Kasumi-1 (cell line): ENCODE measurements at regions not wholly inside any gene's neighbourhood (a gene's known extent, or its start where the extent isn't known, plus 50 kb on each side); places are given as distances from the start of the nearest gene placed in this dataset.

ENCODE experiments used
- DNase-seq, 2 experiments: peaks; one replicate each; lab custom pipeline; 2025; lab: John Stamatoyannopoulos, UW

DNA sequence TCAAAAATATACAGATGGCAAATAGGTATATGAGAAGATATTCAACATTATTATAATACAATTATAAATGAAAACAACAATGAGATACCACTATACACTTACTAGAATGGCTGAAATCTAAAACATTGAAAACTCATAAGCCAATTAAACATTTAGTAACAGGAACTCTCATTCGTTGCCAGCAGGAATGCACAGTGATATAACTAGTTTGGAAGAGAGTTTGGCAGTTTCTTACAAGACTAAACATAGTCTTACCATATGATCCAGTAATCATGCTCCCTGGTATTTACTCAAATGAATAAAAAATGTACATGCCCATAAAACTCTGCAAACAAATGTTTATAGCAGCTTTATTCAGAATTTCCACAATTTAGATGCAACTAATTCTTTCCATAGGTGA, 476.2 kb upstream of the COBL start:
- DNase-seq: no peak

- no peak for DNase-seq
These were observed 472.9 kb upstream of the COBL start for GRCh38 chr7:51789489-51789888.

GRCh38 chr7:51786284-51786683, 469.7 kb upstream of the COBL start:
- no peak for DNase-seq

- DNase-seq: no peak
These were observed 469.3 kb upstream of the COBL start for GRCh38 chr7:51785876-51786275.

DNA sequence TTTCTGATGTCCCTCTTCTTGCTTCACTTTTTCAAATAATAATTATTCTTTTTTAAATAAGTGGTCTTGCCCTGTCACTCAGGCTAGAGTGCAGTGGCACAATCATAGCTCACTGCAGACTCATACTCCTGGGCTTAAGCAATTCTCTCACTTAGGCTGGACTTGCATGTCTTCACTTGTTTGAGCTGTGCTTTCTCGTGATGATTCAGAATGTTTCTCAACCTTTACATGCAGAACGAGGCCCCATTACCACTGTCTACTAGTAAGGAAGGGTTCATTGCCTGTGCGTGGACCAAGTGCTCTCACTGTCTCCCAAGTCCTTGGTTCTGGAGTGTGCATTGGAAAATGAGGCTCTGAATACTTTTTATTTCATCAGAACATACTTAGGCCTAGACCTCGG, 468.6 kb upstream of the COBL start:
- DNase-seq: no peak

DNA sequence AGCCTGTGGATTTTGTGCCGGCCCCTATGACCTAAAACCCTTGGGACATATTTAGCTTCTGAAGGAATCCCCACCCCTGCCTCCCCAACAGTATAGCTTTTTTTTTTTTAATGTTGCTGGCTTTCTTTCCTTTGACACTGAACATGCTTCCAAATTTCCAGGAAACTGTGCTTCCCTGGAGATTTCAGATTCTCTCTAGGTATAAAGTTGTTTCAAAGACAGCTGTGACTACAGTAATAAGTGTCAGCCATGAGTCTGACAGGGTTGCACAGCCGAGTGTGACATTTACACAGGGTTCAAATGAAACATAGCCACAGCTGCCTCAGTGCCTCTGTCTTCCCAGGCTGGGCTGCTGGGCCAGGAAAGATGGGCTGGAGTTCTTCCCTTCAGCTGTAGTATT, 466.6 kb upstream of the COBL start:
- DNase-seq: no peak

- no peak for DNase-seq
These were observed 461.5 kb upstream of the COBL start for GRCh38 chr7:51778121-51778520.

- no peak for DNase-seq
These were observed 457.6 kb upstream of the COBL start for GRCh38 chr7:51774178-51774577.

GRCh38 chr7:51772190-51772589, 455.6 kb upstream of the COBL start:
- DNase-seq: no peak

GRCh38 chr7:51764976-51765375, 448.4 kb upstream of the COBL start:
- no peak for DNase-seq

- DNase-seq: no peak
These were observed 443.4 kb upstream of the COBL start for GRCh38 chr7:51759985-51760384.

DNA sequence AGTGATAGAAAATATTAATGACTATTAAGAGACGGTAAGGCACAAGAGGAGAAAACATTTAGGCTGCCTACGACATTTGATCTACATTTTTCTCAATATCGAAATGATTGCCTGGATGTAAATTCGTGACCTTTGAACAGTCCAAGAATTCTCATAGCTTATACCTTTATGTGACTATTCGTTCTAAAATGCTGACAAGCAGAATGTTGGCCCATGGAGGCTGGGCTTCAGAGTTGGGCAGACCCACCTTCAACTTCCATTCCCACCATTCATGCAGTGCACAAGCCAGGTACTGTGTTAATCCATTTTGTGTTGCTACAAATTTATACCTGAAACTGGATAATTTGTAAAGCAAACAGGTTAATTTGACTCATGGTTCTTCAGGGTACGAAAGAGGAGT, 441.4 kb upstream of the COBL start:
- no peak for DNase-seq

DNA sequence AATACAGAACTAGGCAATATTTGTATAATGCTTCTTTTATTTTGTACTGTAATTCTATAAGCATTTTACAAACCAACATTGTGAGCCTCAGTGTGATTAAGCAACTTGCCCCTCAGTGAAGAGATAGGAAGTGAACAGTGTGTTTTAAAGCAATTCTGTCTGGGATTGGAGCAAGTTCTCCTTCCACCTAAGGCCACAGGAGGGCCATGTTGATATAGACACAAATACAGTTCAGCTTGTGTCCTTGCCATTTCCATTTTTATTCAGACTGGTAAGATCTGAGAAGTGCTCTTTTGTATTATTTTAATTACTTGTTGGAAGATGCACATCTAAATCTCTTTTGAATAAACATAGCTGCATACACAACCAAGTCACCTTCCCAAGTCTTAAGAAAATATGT, 416.3 kb upstream of the COBL start:
- DNase-seq: no peak

- DNase-seq: no peak
These were observed 415.5 kb upstream of the COBL start for GRCh38 chr7:51732116-51732515.

DNA sequence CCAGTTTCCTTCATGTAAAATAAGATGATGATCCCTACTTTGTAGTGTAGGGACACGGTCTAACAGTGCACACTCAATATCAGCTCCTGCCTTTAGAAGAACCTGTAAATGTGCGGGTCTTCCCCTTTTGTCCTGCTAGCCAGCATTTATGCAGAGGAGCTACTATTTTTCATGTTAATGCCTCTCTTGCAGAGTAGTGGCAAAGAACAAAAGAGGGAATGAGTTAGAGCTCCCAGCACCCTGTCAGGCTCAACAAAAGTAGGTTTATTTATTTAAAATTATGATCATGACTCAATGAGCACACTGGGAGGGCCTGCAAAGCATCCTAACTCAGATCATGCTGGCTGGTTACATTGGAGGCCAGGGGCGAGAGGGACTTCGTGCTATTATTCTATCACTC, 414.5 kb upstream of the COBL start:
- DNase-seq: no peak

GRCh38 chr7:51727441-51727840, 410.8 kb upstream of the COBL start:
- DNase-seq: no peak

- DNase-seq: no peak
These were observed 390.2 kb upstream of the COBL start for GRCh38 chr7:51706851-51707250.

DNA sequence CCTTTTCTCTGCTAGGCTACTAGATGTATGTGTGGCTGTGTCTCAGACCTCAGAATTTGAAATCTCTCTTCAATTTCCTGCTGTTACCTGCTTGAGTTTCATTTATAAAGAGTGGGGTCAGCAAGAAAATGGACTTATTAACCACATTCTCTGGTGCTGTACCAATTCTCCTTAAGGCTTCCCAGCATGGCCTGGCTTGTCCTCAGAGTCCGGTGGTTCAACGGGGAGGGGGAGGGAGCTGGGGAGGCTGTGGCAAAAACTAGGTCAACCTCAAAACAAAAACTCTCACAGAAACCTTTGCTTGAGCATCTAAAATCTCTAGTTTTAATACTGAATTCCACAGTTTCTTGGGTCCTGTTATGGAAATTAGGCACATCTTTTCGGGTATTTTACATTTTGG, 389.1 kb upstream of the COBL start:
- DNase-seq: no peak

- no peak for DNase-seq
These were observed 386.1 kb upstream of the COBL start for GRCh38 chr7:51702673-51703072.

GRCh38 chr7:51701935-51702334, 385.3 kb upstream of the COBL start:
- DNase-seq: no peak

DNA sequence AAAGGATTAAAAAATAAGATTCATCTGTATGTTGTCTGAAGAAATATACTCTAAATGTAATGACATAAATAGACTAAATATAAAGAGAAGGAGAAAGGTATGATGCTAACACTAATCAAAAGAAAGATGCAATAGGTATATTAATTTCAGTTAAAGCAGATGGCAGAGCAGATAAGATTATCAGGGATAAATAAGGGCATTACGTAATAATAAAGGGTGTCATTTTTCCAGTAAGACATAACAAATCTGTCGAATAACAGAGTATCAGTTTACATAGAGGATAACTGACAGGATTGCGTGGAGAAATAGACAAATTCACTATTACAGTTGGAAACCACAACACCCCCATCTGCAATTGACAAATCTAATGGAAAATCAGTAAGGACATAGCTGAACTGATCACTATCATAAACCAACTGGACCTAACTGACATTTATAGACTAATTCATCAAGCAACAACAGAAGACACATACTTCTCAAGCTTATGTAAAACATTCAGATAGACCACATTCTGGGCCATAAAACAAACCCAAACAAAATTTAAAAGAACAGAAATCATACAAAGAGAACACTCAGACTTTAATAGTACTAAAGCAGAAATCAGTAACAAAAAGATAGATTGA, 384.1 kb upstream of the COBL start:
- DNase-seq: no peak

DNA sequence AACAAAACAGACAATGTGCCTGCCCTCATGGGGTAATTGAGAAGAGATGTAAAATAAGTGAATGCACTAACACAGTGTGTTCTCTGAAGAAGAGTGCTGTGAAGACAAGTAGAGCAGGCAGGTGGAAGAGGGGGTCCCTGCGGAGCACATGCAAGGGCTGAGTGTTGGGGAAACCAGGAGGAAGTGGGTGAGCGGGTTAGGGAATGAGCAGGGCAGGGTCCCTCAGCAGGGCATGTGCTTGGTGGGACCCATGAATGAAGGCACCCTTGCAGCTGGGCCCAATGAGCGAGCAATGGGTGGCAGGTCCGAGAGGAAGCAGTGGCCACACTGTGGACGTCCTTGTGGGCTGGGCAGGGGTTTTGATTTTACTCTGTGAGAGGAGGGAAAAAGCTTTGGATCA, 376.6 kb upstream of the COBL start:
- DNase-seq: no peak

DNA sequence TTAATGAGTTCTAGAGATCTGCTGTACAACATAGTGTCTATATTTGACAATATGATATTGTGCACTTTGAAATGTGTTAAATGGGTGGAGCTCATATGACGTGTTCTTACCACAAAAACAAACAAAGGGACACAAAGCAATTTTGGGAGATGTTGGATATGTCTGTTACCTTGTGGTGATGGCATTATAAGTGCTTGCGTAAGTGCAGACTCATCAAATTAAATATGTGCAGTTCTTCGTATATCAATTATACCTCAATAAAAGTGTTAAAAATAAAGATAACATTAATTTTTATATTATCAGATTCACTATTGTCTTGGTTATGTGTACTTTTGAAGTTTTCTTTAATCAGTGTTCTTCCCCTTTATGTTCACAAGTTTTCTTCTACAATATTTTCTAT, 372.9 kb upstream of the COBL start:
- no peak for DNase-seq

- DNase-seq: no peak
These were observed 369.2 kb upstream of the COBL start for GRCh38 chr7:51685794-51686193.
